ENCODE measurements at regions not wholly inside any gene's neighbourhood (a gene's known extent, or its start where the extent isn't known, plus 50 kb on each side); places are given as distances from the start of the nearest gene placed in this dataset.
"Not testable (repeated sequence)": the region's sequence is repeated elsewhere in the genome, so short reads cannot be mapped to it uniquely, and the experiment has no call there.

DNA sequence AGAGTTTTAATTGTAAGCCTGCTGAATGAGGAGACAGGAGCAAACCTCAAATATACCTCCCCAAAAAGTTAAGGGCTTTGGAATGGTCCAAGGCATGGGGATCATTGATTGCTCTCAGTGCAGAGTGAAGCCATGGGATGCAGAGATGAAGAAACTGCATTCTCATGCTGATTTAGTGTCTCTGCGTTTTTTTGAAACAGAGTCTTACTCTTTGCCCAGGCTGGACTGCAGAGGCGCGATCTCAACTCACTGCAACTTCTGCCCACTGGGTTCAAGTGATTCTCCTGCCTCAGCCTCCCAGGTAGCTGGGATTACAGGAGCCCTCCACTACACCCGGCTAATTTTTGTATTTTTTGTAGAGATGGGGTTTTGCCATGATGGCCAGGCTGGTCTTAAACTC is 99.3 kb upstream of the ETV3 start:
- no peak for DNase-seq (ENCODE audit: low read depth in 4 of 4, low spot score in 3 of 4)

DNA sequence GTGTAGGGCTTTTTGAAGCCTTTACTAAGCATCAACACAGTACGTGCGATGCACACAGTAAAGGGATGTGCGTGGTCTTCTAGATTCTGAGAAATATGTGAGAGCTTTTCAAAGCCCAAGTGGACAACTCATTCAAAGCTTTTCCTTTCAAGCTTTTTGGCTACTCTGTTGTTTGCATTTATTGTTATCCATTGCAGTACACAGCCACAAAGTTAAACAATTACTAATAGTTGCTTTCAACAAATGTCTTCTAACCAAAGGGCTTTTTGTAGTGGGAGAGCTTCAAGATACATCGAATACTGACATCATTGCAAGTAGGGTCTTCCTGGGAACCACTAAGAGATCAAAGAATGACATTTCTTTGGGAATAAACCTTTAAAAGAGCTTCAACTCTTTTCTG is 97.9 kb upstream of the ETV3 start:
- no peak for DNase-seq (ENCODE audit: low read depth in 4 of 4, low spot score in 3 of 4)

DNA sequence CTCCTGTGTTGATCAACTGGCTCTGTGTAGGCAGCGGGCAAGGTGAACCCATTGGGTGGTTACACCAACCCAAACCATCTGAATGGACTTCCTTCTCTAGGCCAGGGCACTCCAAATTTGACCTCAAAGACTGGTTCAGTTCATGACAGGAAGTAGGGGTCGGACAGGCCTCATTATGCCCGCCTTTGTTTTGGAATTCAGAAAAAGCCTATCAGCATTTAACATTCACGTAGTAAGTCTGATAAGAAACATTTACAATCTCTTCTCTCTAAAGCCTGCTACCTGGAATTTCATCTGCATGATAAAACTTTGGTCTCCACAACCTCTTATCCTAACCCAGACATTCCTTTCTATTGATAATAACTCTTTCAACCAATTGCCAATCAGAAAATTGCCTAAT is 97.1 kb upstream of the ETV3 start:
- DNase-seq (ENCODE audit: low read depth in 4 of 4, low spot score in 3 of 4), result no peak

DNA sequence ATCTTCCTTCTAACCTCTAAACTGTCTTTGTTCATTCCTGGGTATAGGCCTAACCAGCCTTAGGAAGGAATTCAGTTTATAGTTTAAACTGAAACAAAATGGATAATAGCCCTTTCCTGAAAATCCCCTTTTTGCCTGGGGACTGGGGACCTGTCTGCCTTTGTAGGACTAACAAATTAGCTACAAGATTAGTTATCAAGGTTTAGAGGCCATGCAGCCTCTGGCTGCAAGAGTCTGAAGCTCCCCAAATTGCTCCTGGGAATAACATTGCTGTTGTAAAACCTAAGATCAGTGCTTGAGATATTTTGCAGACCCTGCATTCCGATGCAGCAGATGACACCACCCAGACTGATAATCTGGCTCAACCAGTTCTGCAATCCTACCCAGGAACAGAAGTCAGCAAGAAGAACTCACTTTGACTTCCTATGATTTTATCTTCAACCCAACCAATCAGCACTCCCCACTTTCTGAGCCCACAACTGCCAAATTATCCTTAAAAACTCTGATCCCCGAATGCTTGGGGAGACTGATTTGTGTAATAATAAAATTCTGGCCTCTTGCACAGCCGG is 96.6 kb upstream of the ETV3 start:
- DNase-seq (ENCODE audit: low read depth in 4 of 4, low spot score in 3 of 4), result no peak

DNA sequence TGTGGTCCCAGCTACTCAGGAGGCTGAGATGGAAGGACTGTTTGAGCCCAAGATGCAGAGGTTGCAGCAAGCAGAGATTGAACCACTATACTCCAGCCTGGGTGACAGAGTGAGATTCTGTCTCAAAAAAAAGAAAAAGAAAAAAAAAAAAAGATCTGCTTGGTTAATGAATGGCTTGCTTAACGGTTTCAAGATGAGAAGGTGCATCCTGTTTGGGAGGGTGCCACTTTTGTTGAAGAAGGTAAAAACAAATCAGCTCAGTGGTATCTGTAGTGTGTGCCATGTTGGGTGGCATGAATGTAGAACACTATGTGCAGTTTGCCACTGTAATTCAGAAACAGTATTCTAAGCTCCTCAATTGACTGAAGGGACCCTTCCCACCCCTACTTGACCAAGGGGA is 94.9 kb upstream of the ETV3 start:
- no peak for DNase-seq (ENCODE audit: low read depth in 4 of 4, low spot score in 3 of 4)

DNA sequence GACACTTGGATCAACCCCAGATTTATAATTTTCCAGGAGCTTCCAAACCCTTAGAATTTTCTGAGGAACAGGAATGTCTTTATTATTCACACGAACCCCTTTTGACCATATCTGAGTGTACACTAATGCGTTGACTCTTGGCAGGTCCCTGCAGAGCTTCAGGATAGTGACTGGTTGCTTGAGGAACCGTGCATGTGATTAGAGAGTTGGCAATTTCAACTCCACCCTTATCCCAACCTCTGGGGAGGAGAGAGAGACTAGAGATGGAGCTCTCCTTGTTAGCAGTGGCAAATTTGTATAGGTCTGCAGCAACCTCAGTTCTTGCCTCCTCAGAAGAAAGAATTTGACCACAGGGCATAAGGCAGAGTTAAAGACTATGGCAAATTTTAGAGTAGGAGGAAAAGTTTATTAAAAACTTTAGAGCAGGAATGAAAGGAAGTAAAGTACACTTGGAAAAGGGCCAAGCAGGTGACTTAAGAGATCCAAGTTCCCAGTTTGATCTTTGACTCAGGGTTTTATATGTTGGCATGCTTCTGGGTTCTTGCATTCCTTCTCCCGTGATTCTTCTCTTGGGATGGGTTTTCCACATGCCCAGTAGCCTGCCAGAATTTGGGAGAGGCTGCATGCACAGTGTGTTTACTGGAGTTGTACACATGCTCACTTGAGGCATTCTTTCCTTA is 93.8 kb upstream of the ETV3 start:
- DNase-seq (ENCODE audit: low read depth in 4 of 4, low spot score in 3 of 4), result no peak

DNA sequence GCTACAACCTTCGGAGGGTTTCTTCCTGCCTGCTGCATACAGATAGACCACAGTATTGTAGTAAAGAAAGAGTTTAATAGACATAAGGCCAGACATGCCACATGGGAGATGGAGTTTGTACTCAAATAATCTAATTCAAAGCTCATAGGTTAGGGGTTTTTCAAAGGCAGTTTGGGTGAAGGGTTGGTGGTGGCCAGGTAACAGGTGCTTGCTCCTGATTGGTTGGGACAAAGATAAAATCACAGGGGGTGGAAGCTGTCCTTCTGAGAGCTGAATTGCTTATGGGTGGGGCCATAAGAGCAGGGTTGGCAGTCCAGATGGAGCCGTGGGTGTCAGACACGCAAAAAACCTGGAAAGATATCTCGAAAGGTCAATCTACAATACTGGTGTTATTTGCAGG is 92.3 kb upstream of the ETV3 start:
- no peak for DNase-seq (ENCODE audit: low read depth in 4 of 4, low spot score in 3 of 4)

DNA sequence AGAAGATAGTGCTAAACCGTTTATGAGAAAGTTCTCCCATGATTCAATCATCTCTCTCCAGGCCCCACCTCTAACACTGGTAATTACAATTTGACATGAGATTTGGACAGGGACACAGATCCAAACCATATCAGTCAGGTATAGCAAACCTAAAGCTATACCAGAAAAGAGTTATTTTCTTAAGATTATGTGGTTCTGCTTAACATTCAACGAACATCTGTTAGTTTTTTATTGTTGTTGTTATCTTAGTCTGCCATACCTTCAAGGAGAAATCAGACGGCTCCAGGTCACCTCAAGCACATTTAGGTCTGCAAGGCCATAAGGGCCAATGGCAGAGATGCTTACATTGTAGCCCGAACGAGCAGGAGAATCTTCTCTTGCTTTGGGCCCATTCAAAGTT is 89.5 kb upstream of the ETV3 start:
- DNase-seq (ENCODE audit: low read depth in 4 of 4, low spot score in 3 of 4), result no peak

DNA sequence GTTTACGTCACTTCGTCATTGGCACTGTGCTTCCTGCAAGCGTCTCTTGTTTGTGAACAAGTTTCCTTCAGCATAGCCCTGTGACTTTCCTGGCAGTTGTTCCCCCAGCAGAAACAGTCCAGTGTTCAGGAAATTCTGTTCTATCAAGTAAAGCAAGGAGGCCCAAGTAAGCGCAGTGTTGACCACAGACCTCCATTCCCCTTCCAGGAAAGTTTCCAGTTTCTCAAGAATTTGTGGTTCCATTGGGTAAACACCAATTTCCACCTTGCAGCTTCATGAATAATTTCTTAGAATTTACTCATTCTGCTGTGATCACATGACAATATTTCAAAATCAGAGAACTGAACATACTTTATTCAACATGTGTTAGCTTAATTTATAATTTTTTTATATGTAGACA is 88.5 kb upstream of the ETV3 start:
- DNase-seq (ENCODE audit: low read depth in 4 of 4, low spot score in 3 of 4), result no peak

DNA sequence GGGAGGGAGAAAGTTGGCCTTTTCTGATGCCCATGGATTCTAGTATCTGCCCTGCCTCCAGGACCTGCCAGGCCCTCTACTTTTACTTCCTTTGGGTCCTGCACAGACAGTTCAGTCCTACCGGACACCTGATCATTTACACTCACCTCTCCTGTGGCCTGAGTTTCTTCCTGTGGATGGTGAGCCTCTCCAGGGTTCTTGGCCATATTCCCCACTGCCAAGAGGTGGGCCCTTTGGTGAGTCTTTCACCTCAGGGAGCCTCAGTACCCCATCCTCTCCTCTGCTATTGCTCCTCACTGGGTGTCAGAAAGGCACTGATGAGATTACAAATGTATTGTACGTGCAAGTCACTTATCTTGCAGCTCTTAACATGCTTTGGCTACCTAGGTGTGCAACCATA is 81.4 kb upstream of the ETV3 start:
- DNase-seq (ENCODE audit: low read depth in 4 of 4, low spot score in 3 of 4), result no peak

DNA sequence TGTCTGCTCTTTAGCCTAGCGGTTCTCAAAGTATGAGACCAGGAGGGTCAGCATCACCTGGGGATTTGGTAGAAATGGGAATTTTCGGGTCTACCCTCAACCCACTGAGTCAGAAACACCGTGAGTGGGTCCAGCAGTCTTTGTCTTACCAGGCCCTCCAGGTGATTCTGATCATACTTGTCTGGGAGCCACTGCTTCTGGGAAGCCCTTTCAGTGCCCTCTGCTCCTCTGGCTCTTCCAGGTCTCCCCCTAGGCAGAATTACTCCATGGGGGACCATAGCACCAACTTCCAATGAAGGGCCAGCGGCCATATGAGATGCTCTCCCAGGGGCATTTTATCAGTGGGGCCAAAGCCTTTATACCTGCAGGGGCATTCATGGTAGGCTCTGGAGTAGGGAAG is 81.0 kb upstream of the ETV3 start:
- no peak for DNase-seq (ENCODE audit: low read depth in 4 of 4, low spot score in 3 of 4)

DNA sequence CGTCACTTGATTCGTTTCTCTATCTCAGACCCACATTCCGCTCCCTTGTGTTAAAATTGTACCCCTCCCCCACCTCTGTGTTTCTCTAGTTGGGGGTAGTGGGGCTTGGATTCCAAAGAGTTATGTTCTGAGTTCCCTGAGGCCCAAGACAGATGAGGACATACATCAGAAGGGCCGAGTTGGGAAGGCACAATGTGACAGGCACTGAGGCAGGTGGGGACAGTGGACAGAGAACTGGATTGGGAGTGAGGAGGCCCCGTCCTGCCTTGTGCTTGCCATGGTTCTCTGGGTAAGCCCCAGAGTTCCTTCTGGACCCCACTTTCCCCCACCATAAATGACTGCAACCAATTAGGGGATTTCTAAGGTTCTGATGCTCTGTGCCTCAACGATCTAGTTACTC is 80.5 kb upstream of the ETV3 start:
- DNase-seq (ENCODE audit: low read depth in 4 of 4, low spot score in 3 of 4), result no peak

DNA sequence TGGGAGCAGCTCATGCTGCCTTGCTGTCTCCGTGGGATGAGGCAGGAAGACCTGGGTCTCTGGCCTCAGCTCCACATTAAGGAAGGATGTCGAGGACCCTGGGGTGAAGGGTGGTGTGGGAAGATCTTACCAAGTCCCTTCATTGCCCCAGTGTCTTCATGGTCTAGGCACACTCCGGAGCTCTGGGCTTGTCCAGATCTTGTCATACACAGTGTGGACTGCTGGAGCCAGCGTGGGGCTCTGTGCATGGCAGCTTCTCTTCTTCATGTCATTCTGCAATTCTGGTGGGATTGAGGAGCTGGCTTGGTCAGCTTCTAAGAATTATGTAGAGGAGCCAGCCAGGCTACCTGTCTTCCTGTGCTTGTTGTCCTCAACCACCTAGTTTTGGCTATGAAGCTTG is 79.3 kb upstream of the ETV3 start:
- no peak for DNase-seq (ENCODE audit: low read depth in 4 of 4, low spot score in 3 of 4)

DNA sequence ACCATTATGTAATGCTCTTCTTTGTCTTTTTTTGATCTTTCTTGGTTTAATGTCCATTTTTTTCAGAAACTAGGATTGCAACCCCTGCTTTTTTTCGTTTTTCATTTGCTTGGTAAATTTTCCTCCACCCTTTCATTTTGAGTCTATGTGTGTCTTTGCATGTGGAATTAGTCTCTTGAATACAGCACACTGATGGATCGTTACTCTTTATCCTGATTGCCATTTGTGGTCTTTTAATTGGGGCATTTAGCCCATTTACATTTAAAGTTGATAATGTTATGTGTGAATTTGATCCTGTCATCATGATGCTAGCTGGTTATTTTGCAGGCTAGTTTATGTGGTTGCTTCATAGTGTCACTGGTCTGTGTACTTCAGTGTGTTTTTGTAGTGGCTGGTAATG is 75.6 kb upstream of the ETV3 start:
- no peak for DNase-seq (ENCODE audit: low read depth in 4 of 4, low spot score in 3 of 4)

DNA sequence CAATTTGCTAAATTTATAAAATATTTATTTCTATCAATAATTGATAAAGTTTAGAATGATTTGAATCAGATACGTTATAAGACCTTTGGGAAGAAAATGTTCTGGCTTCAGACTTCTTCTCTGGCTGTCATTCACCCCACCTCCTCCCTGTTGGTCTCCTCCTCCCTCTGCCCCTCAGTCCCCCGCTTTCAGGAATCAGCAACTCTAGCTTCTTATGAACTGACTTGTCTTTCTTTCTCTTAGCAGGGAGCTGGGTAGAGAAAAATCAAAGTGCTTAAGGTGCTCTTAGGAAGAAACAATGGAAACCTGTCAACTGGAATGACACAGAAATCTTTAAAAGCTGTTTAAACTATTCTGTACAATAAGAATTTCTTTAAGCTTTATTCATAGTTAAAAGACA is 71.3 kb upstream of the ETV3 start:
- DNase-seq (ENCODE audit: low read depth in 4 of 4, low spot score in 3 of 4), result no peak

DNA sequence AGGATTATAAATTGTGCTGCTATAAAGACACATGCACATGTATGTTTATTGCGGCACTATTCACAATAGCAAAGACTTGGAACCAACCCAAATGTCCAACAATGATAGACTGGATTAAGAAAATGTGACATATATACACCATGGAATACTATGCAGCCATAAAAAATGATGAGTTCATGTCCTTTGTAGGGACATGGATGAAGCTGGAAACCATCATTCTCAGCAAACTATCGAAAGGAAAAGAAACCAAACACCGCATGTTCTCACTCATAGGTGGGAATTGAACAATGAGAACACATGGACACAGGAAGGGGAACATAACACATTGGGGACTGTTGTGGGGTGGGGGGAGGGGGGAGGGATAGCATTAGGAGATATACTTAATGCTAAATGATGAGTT is 67.8 kb upstream of the ETV3 start:
- DNase-seq (ENCODE audit: low read depth in 4 of 4, low spot score in 3 of 4), result not testable (repeated sequence)

DNA sequence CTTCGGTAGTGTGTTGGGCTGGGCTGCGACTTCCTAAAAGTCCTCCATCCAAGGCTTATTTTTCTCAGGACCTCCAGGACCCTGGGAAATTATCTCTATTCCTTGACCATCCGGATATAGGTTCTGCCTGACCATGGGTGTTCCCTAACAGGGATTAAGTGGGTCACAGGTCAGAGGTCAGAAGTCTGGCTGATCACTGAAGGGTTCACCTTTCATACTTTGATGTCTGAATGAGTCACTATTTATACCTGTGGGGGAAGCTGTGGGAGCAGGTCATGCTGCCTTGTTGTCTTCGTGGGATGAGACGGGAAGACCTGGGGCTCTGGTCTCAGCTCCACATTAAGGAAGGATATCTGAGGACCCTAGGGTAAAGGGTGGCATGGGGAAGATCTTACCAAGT is 65.0 kb upstream of the ETV3 start:
- no peak for DNase-seq (ENCODE audit: low read depth in 4 of 4, low spot score in 3 of 4)

DNA sequence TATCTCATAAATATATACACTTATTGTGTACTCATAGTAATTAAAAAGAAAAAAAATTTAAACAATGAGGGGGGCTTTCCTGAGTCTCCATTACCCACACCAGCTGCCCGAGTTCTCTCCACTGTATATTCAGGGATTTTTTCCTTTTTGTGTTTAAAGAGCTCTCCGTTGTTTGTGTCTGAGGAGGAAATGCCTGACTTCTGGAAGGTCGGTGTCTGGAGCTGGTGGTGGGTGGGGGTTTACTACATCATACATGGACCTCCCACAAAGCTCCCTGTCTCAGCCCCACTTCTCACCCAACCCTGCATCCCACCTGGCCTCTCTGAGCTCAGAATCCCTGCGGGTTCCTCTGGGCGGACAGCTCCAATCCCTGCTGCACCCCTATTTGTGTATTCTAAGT is 64.1 kb upstream of the ETV3 start:
- DNase-seq (ENCODE audit: low read depth in 4 of 4, low spot score in 3 of 4), result no peak

DNA sequence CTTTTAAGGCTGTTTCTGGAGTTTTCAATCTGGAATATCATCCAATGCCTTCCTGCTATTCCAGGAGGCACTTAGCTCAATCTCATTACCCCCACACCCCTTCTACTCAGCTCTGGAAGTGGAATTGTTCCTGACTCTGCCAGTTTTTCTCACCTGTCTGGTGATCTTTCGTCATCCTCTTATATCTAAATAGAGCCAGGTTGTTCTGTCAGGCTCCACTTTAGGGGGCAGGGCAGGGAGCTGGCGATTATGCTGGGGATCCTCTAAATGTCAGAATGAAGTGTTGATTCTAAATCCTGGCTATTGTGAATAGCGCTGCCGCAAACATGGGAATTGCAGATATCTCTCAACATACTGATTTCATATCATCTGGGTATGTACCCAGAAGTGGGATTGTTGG is 63.6 kb upstream of the ETV3 start:
- DNase-seq (ENCODE audit: low read depth in 4 of 4, low spot score in 3 of 4), result no peak

DNA sequence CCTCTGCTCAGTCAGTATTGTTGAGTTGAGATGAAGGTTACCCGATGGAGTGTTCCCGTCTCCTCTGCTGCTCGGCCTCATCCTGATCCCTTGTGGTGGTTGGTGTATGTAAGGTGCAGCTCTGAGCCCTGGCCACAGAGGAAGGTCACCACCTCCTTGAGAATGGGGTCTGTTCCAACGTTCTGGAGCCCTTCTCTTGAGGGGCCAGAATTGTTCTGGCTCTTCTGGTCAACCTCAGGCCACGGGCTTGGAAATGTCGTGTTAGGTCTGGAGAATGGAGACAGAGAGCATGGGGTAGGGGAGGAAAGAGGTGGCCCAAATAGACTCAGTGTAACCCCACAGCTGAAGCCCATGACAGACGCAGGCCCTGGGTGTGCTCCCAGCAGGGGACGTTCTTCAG is 62.3 kb upstream of the ETV3 start:
- no peak for DNase-seq (ENCODE audit: low read depth in 4 of 4, low spot score in 3 of 4)

DNA sequence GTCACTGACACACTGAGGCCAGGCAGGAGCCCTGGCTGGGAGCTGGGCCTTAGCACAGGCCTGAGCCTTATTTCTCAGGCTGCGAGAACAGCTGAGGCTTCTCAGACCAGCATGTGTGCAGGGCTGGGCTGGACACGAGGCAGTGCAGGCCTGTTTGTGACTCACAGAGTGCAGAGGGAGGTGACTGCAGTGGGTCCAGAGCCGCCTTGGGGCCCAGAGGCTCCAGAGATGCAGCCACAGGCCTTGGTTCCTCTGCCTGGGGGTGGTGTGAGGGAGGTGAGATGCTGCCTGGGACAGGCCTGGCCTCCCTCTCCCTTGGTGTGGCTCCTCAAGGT is 61.2 kb upstream of the ETV3 start:
- DNase-seq (ENCODE audit: low read depth in 4 of 4, low spot score in 3 of 4), result no peak

DNA sequence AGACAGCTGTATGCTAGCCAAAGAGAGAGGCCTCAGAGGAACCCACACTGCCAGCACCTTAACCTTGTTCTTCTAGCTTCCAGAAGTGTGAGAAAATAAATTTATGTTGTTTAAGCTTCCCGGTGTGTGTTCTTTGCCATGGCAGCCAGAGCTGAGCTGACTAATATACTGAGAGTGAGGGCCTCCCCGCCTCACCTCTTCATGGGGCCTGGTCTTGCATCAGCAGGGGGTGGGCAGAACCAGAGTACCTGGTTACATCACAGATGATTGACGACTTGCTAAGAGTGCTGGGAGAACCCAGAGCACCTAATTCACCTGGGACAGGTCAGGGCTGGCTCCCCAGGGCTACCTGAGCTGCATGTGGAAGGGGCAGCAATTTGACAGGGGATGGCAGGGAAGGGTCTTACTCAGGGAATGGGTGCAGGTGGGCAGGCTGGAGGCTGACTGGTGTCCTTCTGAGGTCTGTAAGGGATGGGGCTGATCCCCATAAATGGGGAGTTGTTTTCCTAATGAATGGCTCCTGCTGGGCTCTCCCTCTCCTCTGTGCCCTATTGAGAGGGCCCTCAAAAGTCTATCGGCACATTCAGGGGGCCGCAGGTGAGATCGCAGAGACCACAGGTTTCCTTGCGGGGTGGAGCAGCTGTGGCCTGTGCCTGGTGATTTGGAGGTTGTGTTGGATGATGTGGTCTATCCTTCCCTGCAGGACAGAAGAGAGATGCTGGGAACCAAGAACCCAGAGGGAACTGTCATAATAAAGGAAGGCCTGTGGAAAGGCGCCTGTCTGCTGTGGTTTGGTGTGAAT is 60.6 kb upstream of the ETV3 start:
- no peak for DNase-seq (ENCODE audit: low read depth in 4 of 4, low spot score in 3 of 4)
